Esophagus muscularis mucosa (tissue), 4 donors: ENCODE measurements at regions not wholly inside any gene's neighbourhood (a gene's known extent, or its start where the extent isn't known, plus 50 kb on each side); places are given as distances from the start of the nearest gene placed in this dataset.

Experiments
- DNase-seq: peaks from one replicate; pipeline ENCODE4 v3.0.0-alpha.2; 2017; ENCODE audit errors: extremely low spot score
- H3K27ac ChIP-seq, 4 donors: fragments of 200-600 bp; sonication (generic); replicated peaks in 1 of 4; 1 replicate in 3 of 4; 2 replicates in 1 of 4; pipeline ENCODE4 v1.5.1; 2016 to 2019; ENCODE audit warnings: mild to moderate bottlenecking in 1 of 4
- H3K27me3 ChIP-seq, 4 donors: fragments of 200-600 bp; sonication (generic); one replicate each; pipeline versions ENCODE4 v1.5.1 to v1.6.0; 2016 to 2019
- H3K36me3 ChIP-seq, 4 donors: fragments of 200-600 bp; sonication (generic); one replicate each; pipeline ENCODE4 v1.5.1; 2016 to 2019
- H3K4me1 ChIP-seq, 4 donors: fragments of 200-600 bp; sonication (generic); one replicate each; pipeline ENCODE4 v1.5.1; 2016 to 2019
- H3K4me3 ChIP-seq, 4 donors: fragments of 200-600 bp; sonication (generic); 1 replicate in 2 of 4; 2 replicates in 2 of 4; pipeline ENCODE4 v1.5.1; 2016 to 2019; ENCODE audit warnings: mild to moderate bottlenecking in 4 of 4, moderate library complexity in 1 of 4
- H3K9me3 ChIP-seq, 4 donors: fragments of 200-600 bp; sonication (generic); 1 replicate in 3 of 4; 2 replicates in 1 of 4; pipeline ENCODE4 v1.5.1; 2016 to 2019
- EP300 ChIP-seq: sonication (generic); formaldehyde crosslinking; IDR thresholded peaks from one replicate; pipeline ENCODE4 v1.6.1; 2017; ENCODE audit warnings: antibody characterized with exemption
- POLR2A ChIP-seq: fragments of 450-650 bp; IDR thresholded peaks from one replicate; pipeline ENCODE4 v1.6.1; 2017; ENCODE audit warnings: antibody characterized with exemption, moderate library complexity, mild to moderate bottlenecking, low read depth
- POLR2AphosphoS5 ChIP-seq, 2 donors: sonication (generic); formaldehyde crosslinking; IDR thresholded peaks; one replicate each; pipeline ENCODE4 v1.6.1; 2017; ENCODE audit warnings: antibody characterized with exemption in 2 of 2
- WGBS: methylation state at CpG from one replicate; pipeline ENCODE4 v1.1.5; 2018; 5-methylcytosine and 5-hydroxymethylcytosine counted together
- intact Hi-C: fragments of 100-400 bp; cut with DNase I; formaldehyde crosslinking; loops from one replicate; pipeline ENCODE4 v1.15.1; 2023
- TF ChIP-seq, protein P1 (sequence below), 3 experiments: fragments of 200-600 bp in 2 of 3; fragments of 450-650 bp in 1 of 3; sonication (generic) in 2 of 3; IDR thresholded peaks; one replicate each; pipeline ENCODE4 v1.5.1; 2017 to 2019; ENCODE audit warnings: antibody characterized with exemption in 3 of 3, mild to moderate bottlenecking in 2 of 3, moderate library complexity in 1 of 3

DNA sequence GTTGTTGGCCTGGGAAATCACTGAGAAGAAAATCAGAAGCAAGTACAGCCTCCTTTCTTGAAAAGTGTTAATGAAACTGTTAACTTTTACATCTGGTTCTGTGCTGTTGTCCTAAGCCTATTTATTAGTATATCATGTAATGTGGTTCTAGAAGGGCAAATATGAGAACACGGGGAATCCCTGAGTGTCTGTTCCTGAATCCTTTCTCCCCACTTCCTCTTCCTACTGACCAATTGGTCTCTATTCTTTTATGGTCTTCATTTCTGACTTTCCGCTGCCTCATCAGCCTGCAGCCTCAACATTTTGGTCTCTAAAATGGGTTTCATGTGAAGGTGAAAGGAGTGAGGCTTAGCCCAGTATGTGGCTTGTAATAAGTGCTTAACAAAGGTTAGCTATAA, 159.9 kb upstream of the MAMLD1 start:
- no peaks in the 10 kb centered on the region for H3K27me3 ChIP-seq
- TF ChIP-seq EP300 (no peak), POLR2AphosphoS5 (IDR thresholded peaks at IDR 0.05) (no peak), POLR2A (no peak)
- TF ChIP-seq, protein P1, sequence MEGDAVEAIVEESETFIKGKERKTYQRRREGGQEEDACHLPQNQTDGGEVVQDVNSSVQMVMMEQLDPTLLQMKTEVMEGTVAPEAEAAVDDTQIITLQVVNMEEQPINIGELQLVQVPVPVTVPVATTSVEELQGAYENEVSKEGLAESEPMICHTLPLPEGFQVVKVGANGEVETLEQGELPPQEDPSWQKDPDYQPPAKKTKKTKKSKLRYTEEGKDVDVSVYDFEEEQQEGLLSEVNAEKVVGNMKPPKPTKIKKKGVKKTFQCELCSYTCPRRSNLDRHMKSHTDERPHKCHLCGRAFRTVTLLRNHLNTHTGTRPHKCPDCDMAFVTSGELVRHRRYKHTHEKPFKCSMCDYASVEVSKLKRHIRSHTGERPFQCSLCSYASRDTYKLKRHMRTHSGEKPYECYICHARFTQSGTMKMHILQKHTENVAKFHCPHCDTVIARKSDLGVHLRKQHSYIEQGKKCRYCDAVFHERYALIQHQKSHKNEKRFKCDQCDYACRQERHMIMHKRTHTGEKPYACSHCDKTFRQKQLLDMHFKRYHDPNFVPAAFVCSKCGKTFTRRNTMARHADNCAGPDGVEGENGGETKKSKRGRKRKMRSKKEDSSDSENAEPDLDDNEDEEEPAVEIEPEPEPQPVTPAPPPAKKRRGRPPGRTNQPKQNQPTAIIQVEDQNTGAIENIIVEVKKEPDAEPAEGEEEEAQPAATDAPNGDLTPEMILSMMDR (IDR thresholded peaks at IDR 0.05) = no peak

DNA sequence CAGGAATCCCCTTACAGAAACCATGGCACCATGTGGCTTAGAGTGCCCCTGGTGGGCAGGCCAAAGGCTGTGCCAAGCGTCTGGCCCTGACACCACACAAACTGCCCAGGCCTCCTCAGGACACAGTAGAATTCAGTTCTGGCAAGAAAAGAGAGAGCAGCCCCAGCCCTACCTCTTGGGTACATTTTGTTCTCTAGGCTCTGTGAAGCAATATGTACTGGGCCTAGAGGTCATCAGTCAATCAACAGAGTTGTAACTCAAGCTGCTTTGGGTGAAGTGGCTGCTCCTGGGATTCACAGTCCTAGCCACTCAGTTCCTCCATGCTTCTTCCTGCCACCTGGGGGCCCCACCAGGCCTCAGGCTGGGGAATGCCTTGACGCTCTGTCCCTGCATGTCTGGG, 158.1 kb upstream of the MAMLD1 start:
- peaks cover 0 to 8% (median 0%) of the 10 kb centered on the region in 4 donors for H3K4me1 ChIP-seq
- WGBS = 72% methylated on average over 2 of the region's 2 CpGs
- H3K27ac ChIP-seq = no peak overlapping the region
- H3K27me3 ChIP-seq = no peaks in the 10 kb centered on the region
- TF ChIP-seq, protein P1 (IDR thresholded peaks at IDR 0.05) = no peak
- peak in 1 of 2 donors; percentile 43 for TF ChIP-seq POLR2AphosphoS5 (IDR thresholded peaks at IDR 0.05)
- peak; percentile 36 for TF ChIP-seq EP300
- no peaks in the 10 kb centered on the region for H3K36me3 ChIP-seq
- intact Hi-C loops = no loop called here
- H3K4me3 ChIP-seq = no peak overlapping the region
- no peaks in the 10 kb centered on the region for H3K9me3 ChIP-seq
- no peak for DNase-seq

More for the DNA sequence above, 159.9 kb upstream of the MAMLD1 start:
- Histone ChIP-seq H3K27ac (no peak overlapping the region), H3K36me3 (no peaks in the 10 kb centered on the region), H3K4me1 (peaks cover 0 to 8% (median 0%) of the 10 kb centered on the region in 4 donors), H3K9me3 (no peaks in the 10 kb centered on the region), H3K4me3 (no peak overlapping the region)
- WGBS = 86% methylated on average over 2 of the region's 2 CpGs
- no peak for DNase-seq
- intact Hi-C loops = no loop called here

- WGBS = 95% methylated on average over 1 of the region's 1 CpG
- intact Hi-C loops = no loop called here
- DNase-seq = no peak
- TF ChIP-seq POLR2AphosphoS5 (IDR thresholded peaks at IDR 0.05) (no peak), EP300 (no peak), POLR2A (no peak)
- TF ChIP-seq, protein P1 (IDR thresholded peaks at IDR 0.05) = no peak
- Histone ChIP-seq H3K4me1 (peaks cover 0 to 3% (median 1%) of the 10 kb centered on the region in 4 donors), H3K9me3 (no peaks in the 10 kb centered on the region), H3K27me3 (no peaks in the 10 kb centered on the region), H3K36me3 (no peaks in the 10 kb centered on the region), H3K27ac (no peak overlapping the region), H3K4me3 (no peak overlapping the region)
Observed at GRCh38 chrX:150207733-150208132, 155.4 kb upstream of the MAMLD1 start.

DNA sequence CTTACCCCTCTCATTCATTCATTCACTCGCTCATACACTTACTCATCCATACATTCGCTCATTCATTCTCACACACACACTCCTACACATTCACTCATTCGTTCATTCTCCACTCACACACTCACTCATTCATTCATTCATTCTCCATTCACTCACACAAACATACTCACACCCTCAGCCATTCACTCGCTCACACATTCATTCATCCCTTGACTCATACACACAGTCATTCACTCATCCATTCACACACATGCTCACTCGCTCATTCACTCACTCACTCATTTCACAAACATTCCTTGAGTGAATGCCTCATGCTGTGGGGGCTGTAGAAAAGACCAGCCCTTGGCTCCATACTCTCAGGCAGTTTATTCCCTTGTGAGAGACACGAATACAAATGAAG, 151.1 kb upstream of the MAMLD1 start:
- intact Hi-C loops = no loop called here
- H3K9me3 ChIP-seq = no peaks in the 10 kb centered on the region
- H3K4me3 ChIP-seq = no peak overlapping the region
- H3K4me1 ChIP-seq = peaks cover 6 to 10% (median 8%) of the 10 kb centered on the region in 4 donors
- no peaks in the 10 kb centered on the region for H3K27me3 ChIP-seq
- H3K36me3 ChIP-seq = no peaks in the 10 kb centered on the region
- 73% methylated on average over 6 of the region's 6 CpGs for WGBS
- TF ChIP-seq, protein P1 (IDR thresholded peaks at IDR 0.05) = no peak
- no peak for TF ChIP-seq POLR2AphosphoS5 (IDR thresholded peaks at IDR 0.05)
- TF ChIP-seq EP300 = no peak
- no peak for TF ChIP-seq POLR2A
- no peak for DNase-seq
- no peak overlapping the region for H3K27ac ChIP-seq
